Bronchial epithelial cell (primary cell): ENCODE measurements at regions not wholly inside any gene's neighbourhood (a gene's known extent, or its start where the extent isn't known, plus 50 kb on each side); places are given as distances from the start of the nearest gene placed in this dataset.

Experiments
- DNase-seq: peaks from one replicate; pipeline ENCODE4 v3.0.0-alpha.2; 2010; ENCODE audit warnings: low read depth
- FAIRE-seq: peaks from 2 replicates; lab custom pipeline; 2011; peaks lifted over from hg19 to GRCh38; lab: Jason Lieb, UNC
- H3K27me3 ChIP-seq: 2 replicates; pipeline ENCODE4 v1.5.1; 2011; ENCODE audit warnings: low read length; ENCODE audit not compliant: control insufficient read depth, insufficient read depth
- H3K36me3 ChIP-seq: 2 replicates; pipeline ENCODE4 v1.5.1; 2011; ENCODE audit warnings: low read length; ENCODE audit not compliant: control insufficient read depth, insufficient read depth
- H3K4me3 ChIP-seq: 2 replicates; pipeline ENCODE4 v1.5.1; 2011; ENCODE audit warnings: mild to moderate bottlenecking, low read depth, low read length, control low read depth
- TF ChIP-seq, protein P1 (sequence below): IDR thresholded peaks from 2 replicates; pipeline ENCODE4 v1.5.1; 2011; ENCODE audit warnings: mild to moderate bottlenecking, moderate library complexity, low read length, control low read depth, inconsistent platforms; ENCODE audit not compliant: insufficient read depth, severe bottlenecking

DNA sequence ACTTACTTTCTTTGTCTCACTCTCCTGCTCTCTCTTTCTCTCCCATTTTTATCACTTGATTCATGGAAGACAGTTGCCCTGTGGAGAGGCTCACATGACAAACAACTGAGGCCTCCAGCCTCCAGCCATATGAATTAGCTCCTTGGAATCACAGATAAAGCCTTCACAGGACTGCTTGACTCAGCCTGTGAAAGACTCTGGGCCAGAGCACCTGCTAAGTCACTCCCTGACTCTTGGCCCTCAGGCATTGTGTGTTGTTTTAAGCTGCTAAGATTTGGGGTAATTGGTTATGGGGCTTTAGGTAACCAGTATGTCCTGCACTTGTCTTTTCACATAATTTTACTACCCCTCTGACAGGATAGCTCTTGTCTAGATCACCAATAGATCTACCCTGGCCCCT, 334.9 kb downstream of the SOX11 start:
- Histone ChIP-seq H3K36me3 (no peaks in the 10 kb centered on the region), H3K27me3 (no peaks in the 10 kb centered on the region), H3K4me3 (no peak overlapping the region)
- DNase-seq (no peak), FAIRE-seq (no peak)
- TF ChIP-seq, protein P1, sequence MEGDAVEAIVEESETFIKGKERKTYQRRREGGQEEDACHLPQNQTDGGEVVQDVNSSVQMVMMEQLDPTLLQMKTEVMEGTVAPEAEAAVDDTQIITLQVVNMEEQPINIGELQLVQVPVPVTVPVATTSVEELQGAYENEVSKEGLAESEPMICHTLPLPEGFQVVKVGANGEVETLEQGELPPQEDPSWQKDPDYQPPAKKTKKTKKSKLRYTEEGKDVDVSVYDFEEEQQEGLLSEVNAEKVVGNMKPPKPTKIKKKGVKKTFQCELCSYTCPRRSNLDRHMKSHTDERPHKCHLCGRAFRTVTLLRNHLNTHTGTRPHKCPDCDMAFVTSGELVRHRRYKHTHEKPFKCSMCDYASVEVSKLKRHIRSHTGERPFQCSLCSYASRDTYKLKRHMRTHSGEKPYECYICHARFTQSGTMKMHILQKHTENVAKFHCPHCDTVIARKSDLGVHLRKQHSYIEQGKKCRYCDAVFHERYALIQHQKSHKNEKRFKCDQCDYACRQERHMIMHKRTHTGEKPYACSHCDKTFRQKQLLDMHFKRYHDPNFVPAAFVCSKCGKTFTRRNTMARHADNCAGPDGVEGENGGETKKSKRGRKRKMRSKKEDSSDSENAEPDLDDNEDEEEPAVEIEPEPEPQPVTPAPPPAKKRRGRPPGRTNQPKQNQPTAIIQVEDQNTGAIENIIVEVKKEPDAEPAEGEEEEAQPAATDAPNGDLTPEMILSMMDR: no peak

GRCh38 chr2:6031200-6031867, 339.1 kb downstream of the SOX11 start:
- H3K36me3 ChIP-seq: no peaks in the 10 kb centered on the region
- TF ChIP-seq, protein P1: no peak
- DNase-seq: no peak
- no peaks in the 10 kb centered on the region for H3K27me3 ChIP-seq
- FAIRE-seq: no peak
- H3K4me3 ChIP-seq: no peak overlapping the region

DNA sequence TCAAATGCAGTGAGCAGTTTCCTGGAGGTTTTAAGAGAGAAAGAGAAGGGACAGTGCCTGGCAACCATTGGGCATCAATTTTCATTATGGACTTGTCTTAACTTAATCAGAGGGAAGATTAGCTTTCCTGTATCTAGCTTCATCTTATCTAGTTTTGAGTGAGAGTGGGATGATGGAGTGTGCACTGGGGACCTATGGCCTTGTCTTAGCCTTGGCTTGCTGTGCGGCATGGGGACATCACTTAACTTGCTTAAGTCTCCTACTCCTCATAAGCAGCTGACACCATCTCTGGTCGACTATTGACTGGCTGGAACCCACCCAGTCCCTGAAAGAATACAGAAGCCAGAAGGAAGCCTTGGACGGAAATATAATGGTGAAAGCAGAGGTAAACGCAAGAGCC, 344.0 kb downstream of the SOX11 start:
- H3K27me3 ChIP-seq: no peaks in the 10 kb centered on the region
- H3K36me3 ChIP-seq: no peaks in the 10 kb centered on the region
- FAIRE-seq: no peak
- no peak for DNase-seq
- TF ChIP-seq, protein P1: no peak
- H3K4me3 ChIP-seq: no peak overlapping the region

GRCh38 chr2:6043238-6043637, 351.1 kb downstream of the SOX11 start:
- TF ChIP-seq, protein P1: no peak
- Histone ChIP-seq H3K4me3 (no peak overlapping the region), H3K27me3 (no peaks in the 10 kb centered on the region), H3K36me3 (no peaks in the 10 kb centered on the region)
- DNase-seq (no peak), FAIRE-seq (no peak)

DNA sequence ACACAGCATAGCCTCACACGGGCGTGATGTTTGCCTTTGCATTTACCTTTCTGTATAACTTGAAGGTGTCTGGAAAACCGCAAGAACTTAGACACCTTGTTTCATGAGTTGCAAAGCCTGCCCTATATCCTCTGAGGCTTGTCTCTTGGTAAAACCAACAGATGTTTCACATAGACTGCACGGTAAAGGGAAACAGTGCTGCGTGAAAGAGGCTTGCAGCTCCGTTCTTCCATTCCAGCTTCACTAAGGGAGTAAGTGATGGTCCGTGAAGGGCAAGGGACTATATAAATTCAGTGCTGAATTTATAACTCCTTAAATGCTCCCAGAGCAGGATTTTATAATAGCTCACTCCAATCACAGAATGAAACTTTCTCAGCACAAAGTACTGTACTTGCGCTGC, 360.5 kb downstream of the SOX11 start:
- Histone ChIP-seq H3K4me3 (no peak overlapping the region), H3K36me3 (no peaks in the 10 kb centered on the region), H3K27me3 (no peaks in the 10 kb centered on the region)
- FAIRE-seq: no peak
- no peak for DNase-seq
- TF ChIP-seq, protein P1: no peak

DNA sequence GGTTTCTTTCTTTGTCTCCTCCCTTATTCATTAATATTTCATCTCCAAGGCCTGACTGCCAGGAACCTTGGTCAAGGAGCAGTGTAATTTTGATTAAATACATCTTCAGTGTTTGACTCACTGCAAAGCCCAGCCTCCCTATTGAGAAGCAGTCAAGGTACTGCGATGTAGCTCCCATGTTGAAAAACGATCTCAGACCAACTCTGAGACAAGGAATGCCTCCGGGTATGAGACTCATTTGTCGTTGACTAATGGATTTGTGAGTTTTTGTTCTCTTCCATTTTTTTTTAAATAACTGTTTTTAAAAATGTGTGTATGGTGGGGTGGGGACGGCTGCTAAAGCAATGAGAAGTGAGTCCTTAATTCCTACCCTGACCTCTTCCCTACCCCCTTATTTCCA, 361.6 kb downstream of the SOX11 start:
- no peak for FAIRE-seq
- Histone ChIP-seq H3K4me3 (no peak overlapping the region), H3K36me3 (no peaks in the 10 kb centered on the region), H3K27me3 (no peaks in the 10 kb centered on the region)
- no peak for DNase-seq
- TF ChIP-seq, protein P1: no peak
